IMR-90 (cell line): ENCODE measurements at regions not wholly inside any gene's neighbourhood (a gene's known extent, or its start where the extent isn't known, plus 50 kb on each side); places are given as distances from the start of the nearest gene placed in this dataset.

Experiments used
- ATAC-seq: fragments of 200-7000 bp; cut with Tn5 transposase; 2 replicates; pipeline ENCODE4 v1.9.1; 2020; ENCODE audit warnings: low read depth, mild to moderate bottlenecking, moderate library complexity
- BruUV-seq: library from RNA; stranded (reverse); fragments of 400-500 nt; replicated peaks from 2 replicates; lab custom pipeline; 2021; lab: Mats Ljungman, UMichigan
- CTCF ChIA-PET: fragments of 300-600 bp; formaldehyde crosslinking; extraction: SDS; loops from one replicate; lab custom pipeline; 2021; ENCODE audit warnings: antibody characterized with exemption; lab: Yijun Ruan, JAX
- POLR2A ChIA-PET: fragments of 300-600 bp; sonication (Branson Sonifier 250); formaldehyde crosslinking; loops from one replicate; lab custom pipeline; 2022; ENCODE audit warnings: antibody characterized with exemption; ENCODE audit not compliant: unreplicated experiment; lab: Charles Lee
- DNase-seq: peaks from one replicate; pipeline ENCODE4 v3.0.0; 2013
- H2AFZ ChIP-seq: replicated peaks from 2 replicates; pipeline ENCODE3; 2013; ENCODE audit warnings: low read length, mild to moderate bottlenecking; ENCODE audit not compliant: poor library complexity
- H2AK5ac ChIP-seq: 2 replicates; pipeline ENCODE4 v1.6.1; 2013; ENCODE audit warnings: low read depth, low read length, inconsistent platforms
- H2AK9ac ChIP-seq: replicated peaks from 2 replicates; pipeline ENCODE3; 2013; ENCODE audit warnings: mild to moderate bottlenecking, low read depth, low read length, moderate library complexity; ENCODE audit not compliant: poor library complexity
- H2BK120ac ChIP-seq: 2 replicates; pipeline ENCODE4 v1.6.1; 2013; ENCODE audit warnings: low read depth, low read length, inconsistent platforms
- H2BK15ac ChIP-seq: 3 replicates; pipeline ENCODE4 v1.6.1; 2013; ENCODE audit warnings: low read depth, low read length, inconsistent platforms
- H2BK20ac ChIP-seq: 2 replicates; pipeline ENCODE4 v1.6.1; 2013; ENCODE audit warnings: low read depth, mild to moderate bottlenecking, inconsistent platforms, low read length, moderate library complexity
- H2BK5ac ChIP-seq: 2 replicates; pipeline ENCODE4 v1.6.1; 2013; ENCODE audit warnings: mild to moderate bottlenecking, low read depth, low read length, inconsistent platforms; ENCODE audit not compliant: poor library complexity, severe bottlenecking
- H3K14ac ChIP-seq: replicated peaks from 2 replicates; pipeline ENCODE4 v1.6.1; 2013; ENCODE audit warnings: low read depth, low read length, inconsistent platforms
- H3K18ac ChIP-seq: 2 replicates; pipeline ENCODE4 v1.6.1; 2013; ENCODE audit warnings: low read depth, low read length, control low read depth
- H3K23ac ChIP-seq: 2 replicates; pipeline ENCODE4 v1.6.1; 2013; ENCODE audit warnings: low read depth, low read length, inconsistent platforms
- H3K27ac ChIP-seq: 2 replicates; pipeline ENCODE4 v1.5.1; 2013; ENCODE audit warnings: mild to moderate bottlenecking, control low read depth, low read length; ENCODE audit not compliant: insufficient read depth
- H3K27me3 ChIP-seq: 2 replicates; pipeline ENCODE4 v1.6.1; 2013; ENCODE audit warnings: low read length; ENCODE audit not compliant: control insufficient read depth, insufficient read depth
- H3K36me3 ChIP-seq: 2 replicates; pipeline ENCODE4 v1.6.1; 2013; ENCODE audit warnings: low read length, mixed read lengths; ENCODE audit not compliant: control insufficient read depth, insufficient read depth
- H3K4ac ChIP-seq: 2 replicates; pipeline ENCODE4 v1.6.1; 2013; ENCODE audit warnings: low read depth, low read length, inconsistent platforms
- H3K4me1 ChIP-seq: 2 replicates; pipeline ENCODE4 v1.6.1; 2013; ENCODE audit warnings: low read length, mixed read lengths; ENCODE audit not compliant: control insufficient read depth, insufficient read depth
- H3K4me2 ChIP-seq: 2 replicates; pipeline ENCODE4 v1.6.1; 2013; ENCODE audit warnings: low read depth, mild to moderate bottlenecking, control low read depth, low read length, moderate library complexity
- H3K4me3 ChIP-seq: 2 replicates; pipeline ENCODE4 v1.5.1; 2013; ENCODE audit warnings: low read depth, mild to moderate bottlenecking, control low read depth, low read length, moderate library complexity; ENCODE audit not compliant: insufficient read depth
- H3K56ac ChIP-seq: 2 replicates; pipeline ENCODE4 v1.6.1; 2013; ENCODE audit warnings: low read length, inconsistent platforms; ENCODE audit not compliant: insufficient read depth; ENCODE audit errors: extremely low read depth
- H3K79me1 ChIP-seq, 2 experiments: 2 replicates each; pipeline ENCODE4 v1.6.1; 2013; ENCODE audit warnings: low read length in 2 of 2, inconsistent platforms in 1 of 2, low read depth in 1 of 2
- H3K9ac ChIP-seq: 2 replicates; pipeline ENCODE4 v1.6.1; 2013; ENCODE audit warnings: low read depth, low read length, control low read depth
- H3K9me1 ChIP-seq: 2 replicates; pipeline ENCODE4 v1.6.1; 2013; ENCODE audit warnings: low read length, inconsistent platforms; ENCODE audit not compliant: insufficient read depth
- H3K9me3 ChIP-seq: 2 replicates; pipeline ENCODE4 v1.6.1; 2013; ENCODE audit warnings: low read length; ENCODE audit not compliant: control insufficient read depth, insufficient read depth
- H4K20me1 ChIP-seq: 2 replicates; pipeline ENCODE4 v1.6.1; 2013; ENCODE audit warnings: low read length, inconsistent platforms; ENCODE audit not compliant: insufficient read depth
- H4K5ac ChIP-seq: 2 replicates; pipeline ENCODE4 v1.6.1; 2013; ENCODE audit warnings: mild to moderate bottlenecking, low read depth, low read length, control low read depth
- H4K8ac ChIP-seq, 2 experiments: 2 replicates each; pipeline ENCODE4 v1.6.1; 2013; ENCODE audit warnings: low read depth in 2 of 2, low read length in 2 of 2, control low read depth in 1 of 2, inconsistent platforms in 1 of 2
- H4K91ac ChIP-seq: 2 replicates; pipeline ENCODE4 v1.6.1; 2013; ENCODE audit warnings: low read depth, low read length, inconsistent platforms; ENCODE audit not compliant: insufficient read depth
- BHLHE40 ChIP-seq: fragments of 150-350 bp; IDR thresholded peaks from 2 replicates; pipeline ENCODE4 v1.6.1; 2016; ENCODE audit warnings: mild to moderate bottlenecking, low read depth, low read length
- CEBPB ChIP-seq: IDR thresholded peaks from 2 replicates; pipeline ENCODE4 v1.6.1; 2012; ENCODE audit warnings: low read depth, low read length, improper control_type of control experiment
- CHD1 ChIP-seq: IDR thresholded peaks from 2 replicates; pipeline ENCODE4 v1.6.1; 2012; ENCODE audit warnings: low read depth, low read length, improper control_type of control experiment
- CTCF ChIP-seq: conservative IDR thresholded peaks from 2 replicates; pipeline ENCODE4 v1.5.1; 2012; ENCODE audit warnings: mild to moderate bottlenecking, low read depth, low read length, improper control_type of control experiment
- ELK1 ChIP-seq: fragments of 150-350 bp; IDR thresholded peaks from 2 replicates; pipeline ENCODE4 v1.6.1; 2016; ENCODE audit warnings: low read depth, mild to moderate bottlenecking, low read length, moderate library complexity, borderline replicate concordance
- FOS ChIP-seq: fragments of 150-350 bp; IDR thresholded peaks from 2 replicates; pipeline ENCODE4 v1.6.1; 2016; ENCODE audit warnings: low read depth, low read length
- MAFK ChIP-seq: IDR thresholded peaks from 2 replicates; pipeline ENCODE4 v1.6.1; 2012; ENCODE audit warnings: low read depth, low read length, improper control_type of control experiment
- MAZ ChIP-seq: IDR thresholded peaks from 2 replicates; pipeline ENCODE4 v1.6.1; 2012; ENCODE audit warnings: low read depth, mild to moderate bottlenecking, low read length, improper control_type of control experiment, moderate library complexity, borderline replicate concordance
- MXI1 ChIP-seq: IDR thresholded peaks from 2 replicates; pipeline ENCODE4 v1.6.1; 2012; ENCODE audit warnings: low read depth, mild to moderate bottlenecking, low read length, moderate library complexity, borderline replicate concordance
- NFE2L2 ChIP-seq: fragments of 150-350 bp; IDR thresholded peaks from 2 replicates; pipeline ENCODE4 v1.6.1; 2016; ENCODE audit warnings: low read depth, mild to moderate bottlenecking, low read length
- POLR2A ChIP-seq: IDR thresholded peaks from 2 replicates; pipeline ENCODE4 v1.6.1; 2012; ENCODE audit warnings: mild to moderate bottlenecking, low read depth, low read length
- RAD21 ChIP-seq: IDR thresholded peaks from 2 replicates; pipeline ENCODE4 v1.6.1; 2012; ENCODE audit warnings: low read length, improper control_type of control experiment
- RCOR1 ChIP-seq: IDR thresholded peaks from 2 replicates; pipeline ENCODE4 v1.6.1; 2012; ENCODE audit warnings: mild to moderate bottlenecking, low read length, improper control_type of control experiment; ENCODE audit not compliant: insufficient replicate concordance
- RFX5 ChIP-seq: IDR thresholded peaks from 2 replicates; pipeline ENCODE4 v1.8.0; 2012; ENCODE audit warnings: low read depth, mild to moderate bottlenecking, low read length, moderate library complexity
- SMC3 ChIP-seq: fragments of 150-350 bp; IDR thresholded peaks from 2 replicates; pipeline ENCODE4 v1.6.1; 2016; ENCODE audit warnings: low read depth, mild to moderate bottlenecking, antibody characterized with exemption, low read length, moderate library complexity
- USF2 ChIP-seq: fragments of 150-350 bp; IDR thresholded peaks from 2 replicates; pipeline ENCODE4 v1.6.1; 2017; ENCODE audit warnings: mild to moderate bottlenecking, antibody characterized with exemption, low read length, low read depth
- dilution Hi-C: fragments of 300-500 bp; cut with HindIII; formaldehyde crosslinking; loops from one replicate; pipeline ENCODE4 v1.14.3; 2018; ENCODE audit warnings: low sequenced_read_pairs; ENCODE audit not compliant: unreplicated experiment
- in situ Hi-C: fragments of 300-500 bp; cut with MboI; formaldehyde crosslinking; loops from 3 replicates; pipeline ENCODE4 v1.14.3; 2019; ENCODE audit warnings: low sequenced_read_pairs, inconsistent platforms, mixed read lengths
- intact Hi-C: fragments of 100-400 bp; cut with micrococcal nuclease; formaldehyde crosslinking; loops from 2 replicates; pipeline ENCODE4 v1.10.0; 2022

GRCh38 chr4:108493596-108493931 is 126.8 kb upstream of the RPL34 start:
- Histone ChIP-seq H3K79me1 (no peaks in the 10 kb centered on the region), H3K18ac (no peak overlapping the region), H3K9me3 (no peaks in the 10 kb centered on the region), H3K27ac (no peak overlapping the region), H4K91ac (no peak overlapping the region), H2BK15ac (no peak overlapping the region), H3K14ac (no peak overlapping the region), H2AK9ac (no peak overlapping the region), H2AFZ (no peak overlapping the region), H3K4me1 (no peaks in the 10 kb centered on the region), H4K20me1 (no peaks in the 10 kb centered on the region), H3K9ac (no peak overlapping the region), H3K27me3 (no peaks in the 10 kb centered on the region; the same call in 1 of the 2 replicates), H3K56ac (no peak overlapping the region), H3K36me3 (no peaks in the 10 kb centered on the region), H2AK5ac (no peak overlapping the region), H3K4me3 (no peak overlapping the region), H4K8ac (no peak overlapping the region), H3K9me1 (no peaks in the 10 kb centered on the region), H3K4ac (no peak overlapping the region), H2BK20ac (no peak overlapping the region), H2BK120ac (no peak overlapping the region), H2BK5ac (no peak overlapping the region), H4K5ac (no peak overlapping the region), H3K4me2 (no peak overlapping the region), H3K23ac (no peak overlapping the region)
- ATAC-seq = no peak
- dilution Hi-C loops (no loop called here), in situ Hi-C loops (no loop called here), intact Hi-C loops (loop anchor here (1.0 to 10.0 kb wide), 4 partner anchors 329 to 475 kb away; partner anchors contain the start of gene LEF1)
- no peak for DNase-seq
- ChIA-PET CTCF (interaction anchor here (0.5 to 2.2 kb wide), 8 partner anchors 9 to 474 kb away, joined by 3 to 7 read pairs (median 5); no protein-coding TSS in a partner anchor), POLR2A (no interaction called here)
- no TSS peak for BruUV-seq
- TF ChIP-seq MAZ = no peak
- no peak for TF ChIP-seq MXI1
- TF ChIP-seq FOS = no peak
- TF ChIP-seq SMC3 = no peak
- TF ChIP-seq RAD21 = no peak
- TF ChIP-seq CTCF = no peak
- no peak for TF ChIP-seq RFX5
- no peak for TF ChIP-seq MAFK
- no peak for TF ChIP-seq ELK1
- no peak for TF ChIP-seq CEBPB
- TF ChIP-seq POLR2A = no peak
- TF ChIP-seq RCOR1 = no peak
- TF ChIP-seq CHD1 = no peak
- no peak for TF ChIP-seq USF2
- no peak for TF ChIP-seq BHLHE40
- TF ChIP-seq NFE2L2 = no peak
